H1 (cell line): ENCODE measurements at regions not wholly inside any gene's neighbourhood (a gene's known extent, or its start where the extent isn't known, plus 50 kb on each side); places are given as distances from the start of the nearest gene placed in this dataset.

ENCODE experiments used
- CTCF ChIA-PET: fragments of 300-600 bp; sonication (Branson Sonifier 250); formaldehyde crosslinking; loops from one replicate; lab custom pipeline; 2021; ENCODE audit not compliant: partially characterized antibody; lab: Charles Lee
- POLR2A ChIA-PET: fragments of 300-600 bp; sonication (Branson Sonifier 250); formaldehyde crosslinking; loops from one replicate; lab custom pipeline; 2021; ENCODE audit warnings: inconsistent platforms; ENCODE audit not compliant: partially characterized antibody; lab: Charles Lee
- DNase-seq, 2 experiments: peaks; one replicate each; pipeline versions ENCODE4 v3.0.0 to v3.0.0-alpha.2; 2010 to 2022; ENCODE audit warnings: low spot score in 2 of 2, low read depth in 1 of 2, mixed read lengths in 1 of 2
- FAIRE-seq: peaks from 2 replicates; lab custom pipeline; 2011; peaks lifted over from hg19 to GRCh38; lab: Jason Lieb, UNC
- H2AFZ ChIP-seq: 2 replicates; pipeline ENCODE4 v1.8.1; 2012; ENCODE audit warnings: low read length, inconsistent platforms
- H2AK5ac ChIP-seq: 2 replicates; pipeline ENCODE4 v1.6.1; 2013; ENCODE audit warnings: low read depth, low read length
- H2BK120ac ChIP-seq: replicated peaks from 2 replicates; pipeline ENCODE3; 2013; ENCODE audit warnings: low read depth, low read length, inconsistent platforms
- H2BK12ac ChIP-seq: 2 replicates; pipeline ENCODE4 v1.6.1; 2013; ENCODE audit warnings: low read depth, low read length
- H2BK15ac ChIP-seq: 2 replicates; pipeline ENCODE4 v1.6.1; 2013; ENCODE audit warnings: low read length
- H2BK20ac ChIP-seq: 2 replicates; pipeline ENCODE4 v1.6.1; 2013; ENCODE audit warnings: low read length
- H2BK5ac ChIP-seq: 2 replicates; pipeline ENCODE4 v1.6.1; 2013; ENCODE audit warnings: low read depth, low read length
- H3K14ac ChIP-seq: 2 replicates; pipeline ENCODE4 v1.6.1; 2013; ENCODE audit warnings: inconsistent platforms; ENCODE audit not compliant: insufficient read length
- H3K18ac ChIP-seq: 2 replicates; pipeline ENCODE4 v1.6.1; 2013; ENCODE audit warnings: low read length; ENCODE audit errors: extremely low read depth
- H3K23ac ChIP-seq: 2 replicates; pipeline ENCODE4 v1.6.1; 2013; ENCODE audit warnings: inconsistent platforms; ENCODE audit not compliant: insufficient read length
- H3K23me2 ChIP-seq: 2 replicates; pipeline ENCODE4 v1.6.1; 2013; ENCODE audit warnings: low read depth, low read length
- H3K27ac ChIP-seq: 2 replicates; pipeline ENCODE4 v1.6.1; 2011; ENCODE audit warnings: low read depth, low read length, inconsistent platforms
- H3K27me3 ChIP-seq, 4 experiments: replicated peaks in 1 of 4; 1 replicate in 1 of 4; 2 replicates in 3 of 4; pipeline versions ENCODE4 v1.6.1 to v1.8.1; 2011 to 2013; ENCODE audit warnings: low read length in 3 of 4, mild to moderate bottlenecking in 3 of 4, inconsistent platforms in 2 of 4, mixed read lengths in 2 of 4, moderate library complexity in 1 of 4; ENCODE audit not compliant: control insufficient read depth in 3 of 4, insufficient read depth in 3 of 4; ENCODE audit errors: extremely low read depth in 1 of 4
- H3K36me3 ChIP-seq, 4 experiments: 2 replicates each; pipeline versions ENCODE4 v1.6.1 to v1.8.1; 2011 to 2013; ENCODE audit warnings: mild to moderate bottlenecking in 4 of 4, low read length in 3 of 4, moderate library complexity in 2 of 4, control low read depth in 1 of 4, inconsistent platforms in 1 of 4; ENCODE audit not compliant: insufficient read depth in 4 of 4, control insufficient read depth in 2 of 4
- H3K4ac ChIP-seq: replicated peaks from 2 replicates; pipeline ENCODE3; 2013; ENCODE audit warnings: low read length, low read depth, mixed read lengths, inconsistent platforms; ENCODE audit not compliant: insufficient read length
- H3K4me1 ChIP-seq, 4 experiments: replicated peaks in 1 of 4; 1 replicate in 1 of 4; 2 replicates in 3 of 4; pipeline versions ENCODE4 v1.6.1 to v1.8.1; 2011 to 2013; ENCODE audit warnings: low read length in 3 of 4, inconsistent platforms in 2 of 4, mixed read lengths in 1 of 4; ENCODE audit not compliant: insufficient read depth in 4 of 4, control insufficient read depth in 3 of 4
- H3K4me2 ChIP-seq, 2 experiments: 2 replicates each; pipeline versions ENCODE4 v1.6.1 to v1.8.1; 2011 to 2013; ENCODE audit warnings: low read depth in 2 of 2, low read length in 2 of 2, control low read depth in 1 of 2, inconsistent platforms in 1 of 2, mild to moderate bottlenecking in 1 of 2; ENCODE audit not compliant: insufficient read depth in 1 of 2
- H3K4me3 ChIP-seq, 4 experiments: fragments of 200-600, 300-600 bp in 1 of 4; sonication (generic), shearing (Covaris generic), sonication (Bioruptor Twin) in 1 of 4; 2 replicates each; pipeline versions ENCODE4 v1.5.1 to v1.8.1; 2011 to 2016; ENCODE audit warnings: low read length in 4 of 4, low read depth in 3 of 4, control low read depth in 2 of 4, inconsistent platforms in 2 of 4, mild to moderate bottlenecking in 2 of 4, mixed read lengths in 1 of 4, moderate library complexity in 1 of 4; ENCODE audit not compliant: insufficient read depth in 2 of 4; ENCODE audit errors: extremely low read depth in 1 of 4
- H3K56ac ChIP-seq: replicated peaks from 2 replicates; pipeline ENCODE3; 2013; ENCODE audit warnings: low read depth, mild to moderate bottlenecking, mixed read lengths, low read length, inconsistent platforms; ENCODE audit not compliant: insufficient read length
- H3K79me1 ChIP-seq: 2 replicates; pipeline ENCODE4 v1.6.1; 2013; ENCODE audit warnings: low read depth, low read length, control low read depth
- H3K79me2 ChIP-seq, 2 experiments: 2 replicates each; pipeline versions ENCODE4 v1.6.1 to v1.8.1; 2012 to 2013; ENCODE audit warnings: low read length in 2 of 2, mild to moderate bottlenecking in 2 of 2, inconsistent platforms in 1 of 2; ENCODE audit not compliant: insufficient read depth in 2 of 2, control insufficient read depth in 1 of 2
- H3K9ac ChIP-seq, 4 experiments: replicated peaks in 1 of 4; 1 replicate in 1 of 4; 2 replicates in 3 of 4; pipeline versions ENCODE4 v1.6.1 to v1.8.1; 2011 to 2013; ENCODE audit warnings: low read depth in 3 of 4, low read length in 3 of 4, control low read depth in 2 of 4, mild to moderate bottlenecking in 2 of 4, moderate library complexity in 2 of 4, inconsistent platforms in 1 of 4; ENCODE audit errors: extremely low read depth in 1 of 4
- H3K9me3 ChIP-seq, 2 experiments: 2 replicates each; pipeline versions ENCODE4 v1.6.1 to v1.8.1; 2012 to 2013; ENCODE audit warnings: mild to moderate bottlenecking in 2 of 2, moderate library complexity in 2 of 2, control low read depth in 1 of 2, inconsistent platforms in 1 of 2, low read depth in 1 of 2, low read length in 1 of 2, mixed read lengths in 1 of 2; ENCODE audit not compliant: insufficient read depth in 2 of 2
- H4K20me1 ChIP-seq, 2 experiments: replicated peaks in 1 of 2; 2 replicates each; pipeline versions ENCODE3 to v1.8.1; 2011 to 2013; ENCODE audit warnings: inconsistent platforms in 2 of 2, low read length in 2 of 2, mild to moderate bottlenecking in 1 of 2; ENCODE audit not compliant: insufficient read depth in 2 of 2, control insufficient read depth in 1 of 2
- H4K5ac ChIP-seq: 2 replicates; pipeline ENCODE4 v1.6.1; 2013; ENCODE audit warnings: low read length, low read depth, mixed read lengths, inconsistent platforms; ENCODE audit not compliant: insufficient read length
- H4K8ac ChIP-seq: 2 replicates; pipeline ENCODE4 v1.8.0; 2013; ENCODE audit warnings: mild to moderate bottlenecking, moderate library complexity, low read length, inconsistent platforms; ENCODE audit not compliant: insufficient read depth; ENCODE audit errors: extremely low read depth
- H4K91ac ChIP-seq: replicated peaks from 2 replicates; pipeline ENCODE3; 2013; ENCODE audit warnings: low read length, mixed read lengths, inconsistent platforms; ENCODE audit not compliant: insufficient read length
- CBX5 ChIP-seq: fragments of 300-800, 300-1000 bp; sonication (generic); IDR thresholded peaks from 2 replicates; pipeline ENCODE4 v1.7.1; 2016; ENCODE audit warnings: antibody characterized with exemption, low read length, low read depth
- GABPA ChIP-seq: IDR thresholded peaks from 2 replicates; pipeline ENCODE4 v1.6.1; 2011; ENCODE audit warnings: mild to moderate bottlenecking, low read length, moderate library complexity, borderline replicate concordance; ENCODE audit not compliant: insufficient read depth
- GTF2F1 ChIP-seq: IDR thresholded peaks from 2 replicates; pipeline ENCODE4 v1.6.1; 2012; ENCODE audit warnings: low read depth, low read length, improper control_type of control experiment, borderline replicate concordance
- PHF8 ChIP-seq: fragments of 200-600 bp; sonication (generic); conservative IDR thresholded peaks from 2 replicates; pipeline ENCODE4 v1.7.1; 2012; ENCODE audit warnings: low read depth, mild to moderate bottlenecking, inconsistent platforms, low read length, moderate library complexity
- RXRA ChIP-seq: IDR thresholded peaks from 2 replicates; pipeline ENCODE4 v1.6.1; 2011; ENCODE audit warnings: low read depth, mild to moderate bottlenecking, low read length, moderate library complexity; ENCODE audit not compliant: insufficient read depth
- SIRT6 ChIP-seq: IDR thresholded peaks from one replicate; pipeline ENCODE4 v1.7.1; 2012; ENCODE audit warnings: low read length, inconsistent platforms
- SP4 ChIP-seq: IDR thresholded peaks from 2 replicates; pipeline ENCODE4 v1.6.1; 2012; ENCODE audit warnings: low read length, inconsistent platforms
- SRF ChIP-seq: IDR thresholded peaks from 2 replicates; pipeline ENCODE4 v1.6.1; 2011; ENCODE audit warnings: mild to moderate bottlenecking, low read depth, low read length, moderate library complexity
- TAF7 ChIP-seq: optimal IDR thresholded peaks from 2 replicates; pipeline ENCODE3; 2011; ENCODE audit warnings: low read depth, mild to moderate bottlenecking, inconsistent platforms, low read length, moderate library complexity, borderline replicate concordance
- YY1 ChIP-seq: IDR thresholded peaks from 2 replicates; pipeline ENCODE4 v1.6.1; 2011; ENCODE audit warnings: low read depth, mild to moderate bottlenecking, low read length
- WGBS, 2 experiments: shearing (Covaris generic) in 1 of 2; methylation state at CpG; one replicate each; pipeline versions ENCODE4 v1.1.6 to v1.1.7; 2013 to 2015; ENCODE audit warnings: low lambda C conversion rate in 2 of 2, mixed read lengths in 2 of 2, inconsistent platforms in 1 of 2, low coverage in 1 of 2, missing lambda C conversion rate in 1 of 2; ENCODE audit not compliant: insufficient replicate concordance in 2 of 2, insufficient coverage in 1 of 2, insufficient read length in 1 of 2; ENCODE audit errors: extremely low coverage in 1 of 2, missing lambda C conversion rate in 1 of 2; 5-methylcytosine and 5-hydroxymethylcytosine counted together
- TF ChIP-seq, protein P1 (sequence below): IDR thresholded peaks from 2 replicates; pipeline ENCODE4 v1.6.1; 2011; ENCODE audit warnings: low read length, improper control_type of control experiment

DNA sequence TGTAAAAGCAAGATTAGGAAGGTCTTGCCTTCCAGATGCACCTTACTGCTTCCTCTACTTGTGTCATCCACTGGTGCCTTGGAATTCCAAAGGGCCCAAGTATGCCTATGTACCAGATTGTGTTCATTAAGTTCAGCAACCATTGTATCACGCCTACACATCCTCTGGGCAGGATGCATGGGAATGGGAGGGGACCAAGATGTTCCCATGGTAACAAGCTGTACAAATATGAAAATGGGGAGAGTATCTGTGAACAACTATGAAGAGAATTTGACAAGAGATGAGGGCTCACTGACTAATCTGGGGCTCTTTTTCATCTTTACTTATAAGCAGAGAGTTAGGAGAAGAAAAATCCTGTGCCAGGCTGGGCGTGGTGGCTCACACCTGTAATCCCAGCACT lies 137.8 kb upstream of the MAP1B start:
- H3K79me1 ChIP-seq, result no peaks in the 10 kb centered on the region
- no peaks in the 10 kb centered on the region for H3K9me3 ChIP-seq
- H3K9ac ChIP-seq, result no peak overlapping the region
- no peak overlapping the region for H3K23ac ChIP-seq
- H3K27me3 ChIP-seq, result no peaks in the 10 kb centered on the region
- H3K4me1 ChIP-seq, result no peaks in the 10 kb centered on the region
- H4K5ac ChIP-seq, result no peak overlapping the region
- no peak overlapping the region for H3K18ac ChIP-seq
- H2BK15ac ChIP-seq, result no peak overlapping the region
- H2AFZ ChIP-seq, result no peak overlapping the region
- POLR2A ChIA-PET, result no interaction called here
- no peak overlapping the region for H2AK5ac ChIP-seq
- H2BK120ac ChIP-seq, result no peak overlapping the region
- TF ChIP-seq YY1 (no peak), SIRT6 (no peak), GABPA (no peak), CBX5 (no peak), PHF8 (no peak), GTF2F1 (no peak), RXRA (no peak), SP4 (no peak), SRF (no peak), TAF7 (no peak)
- TF ChIP-seq, protein P1, sequence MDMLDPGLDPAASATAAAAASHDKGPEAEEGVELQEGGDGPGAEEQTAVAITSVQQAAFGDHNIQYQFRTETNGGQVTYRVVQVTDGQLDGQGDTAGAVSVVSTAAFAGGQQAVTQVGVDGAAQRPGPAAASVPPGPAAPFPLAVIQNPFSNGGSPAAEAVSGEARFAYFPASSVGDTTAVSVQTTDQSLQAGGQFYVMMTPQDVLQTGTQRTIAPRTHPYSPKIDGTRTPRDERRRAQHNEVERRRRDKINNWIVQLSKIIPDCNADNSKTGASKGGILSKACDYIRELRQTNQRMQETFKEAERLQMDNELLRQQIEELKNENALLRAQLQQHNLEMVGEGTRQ, result no peak
- TF ChIP-seq, all 59 proteins: peak for 0
- Histone ChIP-seq H2BK12ac (no peak overlapping the region), H3K23me2 (no peaks in the 10 kb centered on the region), H4K91ac (no peak overlapping the region), H3K14ac (no peak overlapping the region), H2BK20ac (no peak overlapping the region), H4K8ac (no peak overlapping the region), H3K27ac (no peak overlapping the region), H3K36me3 (no peaks in the 10 kb centered on the region), H3K4ac (no peak overlapping the region), H2BK5ac (no peak overlapping the region), H3K79me2 (no peaks in the 10 kb centered on the region), H4K20me1 (no peaks in the 10 kb centered on the region), H3K56ac (no peak overlapping the region), H3K4me3 (no peak overlapping the region), H3K4me2 (no peak overlapping the region)
- CTCF ChIA-PET, result no interaction called here
- no peak for FAIRE-seq
- no peak for DNase-seq
- WGBS, 2 experiments, result 86% methylated on average over 2 of the region's 2 CpGs; no CpG with 5 or more reads in 1 of the 2 experiments
